Progenitor cell of endocrine pancreas (in vitro differentiated cells): ENCODE measurements at regions not wholly inside any gene's neighbourhood (a gene's known extent, or its start where the extent isn't known, plus 50 kb on each side); places are given as distances from the start of the nearest gene placed in this dataset.

Source experiments
- DNase-seq: peaks from one replicate; pipeline ENCODE4 v3.0.0; 2021; ENCODE audit warnings: low spot score; ENCODE audit not compliant: unreplicated experiment
- H3K27ac Mint-ChIP-seq: 2 replicates; pipeline ENCODE4 v1.8.0; 2021; ENCODE audit warnings: mild to moderate bottlenecking, moderate library complexity, mixed read lengths
- H3K27me3 Mint-ChIP-seq: 2 replicates; pipeline ENCODE4 v1.8.0; 2021; ENCODE audit warnings: mixed read lengths
- H3K36me3 Mint-ChIP-seq: 2 replicates; pipeline ENCODE4 v1.8.0; 2022; ENCODE audit warnings: mixed read lengths; ENCODE audit not compliant: insufficient read depth
- H3K4me1 Mint-ChIP-seq: 2 replicates; pipeline ENCODE4 v1.8.0; 2021; ENCODE audit warnings: low read depth, mixed read lengths
- H3K4me3 Mint-ChIP-seq: 2 replicates; pipeline ENCODE4 v1.8.0; 2021; ENCODE audit warnings: low read depth, mild to moderate bottlenecking, moderate library complexity, mixed read lengths
- H3K9me3 Mint-ChIP-seq: 2 replicates; pipeline ENCODE4 v1.8.0; 2021; ENCODE audit warnings: low read depth, mixed read lengths
- TF ChIP-seq, protein P1 (sequence below): fragments of 200-600 bp; sonication (generic); IDR thresholded peaks from one replicate; pipeline ENCODE4 v1.5.0; 2021; ENCODE audit warnings: antibody characterized with exemption, mild to moderate bottlenecking; ENCODE audit not compliant: unreplicated experiment

GRCh38 chr21:16504281-16504680 lies 774.5 kb downstream of the USP25 start:
- TF ChIP-seq, protein P1, sequence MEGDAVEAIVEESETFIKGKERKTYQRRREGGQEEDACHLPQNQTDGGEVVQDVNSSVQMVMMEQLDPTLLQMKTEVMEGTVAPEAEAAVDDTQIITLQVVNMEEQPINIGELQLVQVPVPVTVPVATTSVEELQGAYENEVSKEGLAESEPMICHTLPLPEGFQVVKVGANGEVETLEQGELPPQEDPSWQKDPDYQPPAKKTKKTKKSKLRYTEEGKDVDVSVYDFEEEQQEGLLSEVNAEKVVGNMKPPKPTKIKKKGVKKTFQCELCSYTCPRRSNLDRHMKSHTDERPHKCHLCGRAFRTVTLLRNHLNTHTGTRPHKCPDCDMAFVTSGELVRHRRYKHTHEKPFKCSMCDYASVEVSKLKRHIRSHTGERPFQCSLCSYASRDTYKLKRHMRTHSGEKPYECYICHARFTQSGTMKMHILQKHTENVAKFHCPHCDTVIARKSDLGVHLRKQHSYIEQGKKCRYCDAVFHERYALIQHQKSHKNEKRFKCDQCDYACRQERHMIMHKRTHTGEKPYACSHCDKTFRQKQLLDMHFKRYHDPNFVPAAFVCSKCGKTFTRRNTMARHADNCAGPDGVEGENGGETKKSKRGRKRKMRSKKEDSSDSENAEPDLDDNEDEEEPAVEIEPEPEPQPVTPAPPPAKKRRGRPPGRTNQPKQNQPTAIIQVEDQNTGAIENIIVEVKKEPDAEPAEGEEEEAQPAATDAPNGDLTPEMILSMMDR = no peak
- Mint-ChIP-seq H3K9me3 (no peaks in the 10 kb centered on the region), H3K27ac (no peak overlapping the region), H3K4me1 (peaks cover 3% of the 10 kb centered on the region), H3K27me3 (no peaks in the 10 kb centered on the region), H3K36me3 (no peaks in the 10 kb centered on the region), H3K4me3 (no peak overlapping the region)
- DNase-seq = no peak

GRCh38 chr21:16504766-16505165 lies 775.0 kb downstream of the USP25 start:
- Mint-ChIP-seq H3K36me3 (no peaks in the 10 kb centered on the region), H3K9me3 (no peaks in the 10 kb centered on the region), H3K27ac (no peak overlapping the region)

GRCh38 chr21:16509476-16509875 lies 779.7 kb downstream of the USP25 start:
- no peak for DNase-seq
- TF ChIP-seq, protein P1 = no peak
- Mint-ChIP-seq H3K36me3 (no peaks in the 10 kb centered on the region), H3K4me3 (no peak overlapping the region), H3K27ac (no peak overlapping the region), H3K9me3 (peaks cover 3% of the 10 kb centered on the region), H3K4me1 (peaks cover 3% of the 10 kb centered on the region), H3K27me3 (no peaks in the 10 kb centered on the region)

More at GRCh38 chr21:16504766-16505165, 775.0 kb downstream of the USP25 start:
- TF ChIP-seq, protein P1 = no peak
- no peak for DNase-seq
- no peaks in the 10 kb centered on the region for H3K27me3 Mint-ChIP-seq
- peaks cover 3% of the 10 kb centered on the region for H3K4me1 Mint-ChIP-seq
- H3K4me3 Mint-ChIP-seq = no peak overlapping the region

DNA sequence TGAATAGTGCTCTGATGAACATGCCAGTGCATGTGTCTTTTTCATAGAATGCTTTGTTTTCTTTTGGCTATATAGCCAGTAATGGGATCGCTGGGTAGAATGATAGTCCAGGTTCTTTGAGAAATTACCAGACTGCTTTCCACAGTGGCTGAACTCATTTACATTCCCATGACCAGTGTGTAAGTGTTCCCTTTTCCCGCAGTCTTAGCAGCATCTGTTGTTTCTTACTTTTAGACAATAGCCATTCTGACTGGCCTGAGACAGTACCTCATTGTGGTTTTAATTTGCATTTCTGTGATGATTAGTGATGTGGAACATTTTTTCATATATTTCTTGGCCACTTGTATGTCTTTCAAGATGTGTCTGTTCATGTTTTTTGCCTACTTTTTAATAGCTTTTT lies 784.5 kb downstream of the USP25 start:
- TF ChIP-seq, protein P1 = no peak
- Mint-ChIP-seq H3K9me3 (peaks cover 8% of the 10 kb centered on the region), H3K4me3 (no peak overlapping the region), H3K27me3 (no peaks in the 10 kb centered on the region), H3K4me1 (no peaks in the 10 kb centered on the region), H3K36me3 (peaks cover 2% of the 10 kb centered on the region), H3K27ac (no peak overlapping the region)
- DNase-seq = no peak

GRCh38 chr21:16517383-16517782 lies 787.6 kb downstream of the USP25 start:
- no peak for DNase-seq
- Mint-ChIP-seq H3K4me1 (no peaks in the 10 kb centered on the region), H3K9me3 (peaks cover 5% of the 10 kb centered on the region), H3K27me3 (no peaks in the 10 kb centered on the region), H3K36me3 (peaks cover 2% of the 10 kb centered on the region), H3K27ac (no peak overlapping the region), H3K4me3 (no peak overlapping the region)
- TF ChIP-seq, protein P1 = no peak
